OCI-LY7 (cell line): ENCODE measurements at regions not wholly inside any gene's neighbourhood (a gene's known extent, or its start where the extent isn't known, plus 50 kb on each side); places are given as distances from the start of the nearest gene placed in this dataset.

Experiments
- BruUV-seq: library from RNA; stranded (reverse); fragments of 400-500 nt; replicated peaks from 2 replicates; lab custom pipeline; 2021; lab: Mats Ljungman, UMichigan
- CTCF ChIA-PET: fragments of 300-600 bp; sonication (Branson Sonifier 250); formaldehyde crosslinking; loops from one replicate; lab custom pipeline; 2022; ENCODE audit warnings: antibody characterized with exemption; ENCODE audit not compliant: unreplicated experiment; lab: Charles Lee
- POLR2A ChIA-PET: fragments of 300-600 bp; sonication (Branson Sonifier 250); formaldehyde crosslinking; loops from one replicate; lab custom pipeline; 2022; ENCODE audit warnings: antibody characterized with exemption; lab: Charles Lee
- DNase-seq: peaks from one replicate; pipeline ENCODE4 v3.0.0-alpha.2; 2015; ENCODE audit warnings: low spot score
- H2AFZ ChIP-seq: fragments of 200-600 bp; sonication (generic), shearing (Covaris generic); 2 replicates; pipeline ENCODE4 v1.6.1; 2014; ENCODE audit warnings: mild to moderate bottlenecking, antibody characterized with exemption, low read length, moderate library complexity
- H3K27ac ChIP-seq: fragments of 200-600 bp; sonication (generic); 2 replicates; pipeline ENCODE4 v1.5.1; 2014; ENCODE audit warnings: mixed run types, low read depth, mild to moderate bottlenecking, moderate library complexity, low read length, inconsistent platforms; ENCODE audit not compliant: poor library complexity, severe bottlenecking
- H3K36me3 ChIP-seq: fragments of 200-600 bp; sonication (generic); 2 replicates; pipeline ENCODE4 v1.6.1; 2014; ENCODE audit warnings: mild to moderate bottlenecking, antibody characterized with exemption, low read length, moderate library complexity, mixed read lengths; ENCODE audit not compliant: insufficient read depth
- H3K4me1 ChIP-seq: fragments of 200-600 bp; sonication (generic); 2 replicates; pipeline ENCODE4 v1.5.1; 2014; ENCODE audit warnings: mild to moderate bottlenecking, low read length; ENCODE audit not compliant: insufficient read depth, poor library complexity, severe bottlenecking
- H3K4me2 ChIP-seq: fragments of 200-600 bp; sonication (generic); 2 replicates; pipeline ENCODE4 v1.6.1; 2014; ENCODE audit warnings: mild to moderate bottlenecking, low read length
- H3K4me3 ChIP-seq: fragments of 200-600 bp; sonication (generic); 2 replicates; pipeline ENCODE4 v1.5.1; 2014; ENCODE audit warnings: mild to moderate bottlenecking, low read depth, low read length; ENCODE audit not compliant: poor library complexity, severe bottlenecking
- H3K79me2 ChIP-seq: fragments of 200-600 bp; sonication (generic); 2 replicates; pipeline ENCODE4 v1.6.1; 2016; ENCODE audit warnings: low read depth, mild to moderate bottlenecking, low read length, moderate library complexity, mixed read lengths; ENCODE audit not compliant: insufficient read depth
- H3K9me2 ChIP-seq: fragments of 200-600 bp; sonication (generic); 2 replicates; pipeline ENCODE4 v1.6.1; 2016; ENCODE audit warnings: mild to moderate bottlenecking, low read length, mixed read lengths; ENCODE audit not compliant: insufficient read depth
- H3K9me3 ChIP-seq: fragments of 200-600 bp; sonication (generic); 2 replicates; pipeline ENCODE4 v1.6.1; 2014; ENCODE audit warnings: mild to moderate bottlenecking, mixed run types, low read length, mixed read lengths
- H4K20me1 ChIP-seq: fragments of 200-600 bp; sonication (generic); 2 replicates; pipeline ENCODE4 v1.6.1; 2014; ENCODE audit warnings: mild to moderate bottlenecking, antibody characterized with exemption, low read length, moderate library complexity, mixed read lengths; ENCODE audit not compliant: insufficient read depth
- CTCF ChIP-seq: fragments of 200-600 bp; sonication (generic); conservative IDR thresholded peaks from 2 replicates; pipeline ENCODE4 v1.5.1; 2014; ENCODE audit warnings: mild to moderate bottlenecking, antibody characterized with exemption, low read length, moderate library complexity, mixed read lengths
- EZH2phosphoT487 ChIP-seq: fragments of 200-600 bp; sonication (generic); IDR thresholded peaks from 2 replicates; pipeline ENCODE4 v1.6.1; 2018; ENCODE audit warnings: low read depth, borderline replicate concordance, mild to moderate bottlenecking, mixed run types, antibody characterized with exemption, low read length, moderate library complexity, mixed read lengths
- intact Hi-C: fragments of 100-400 bp; cut with micrococcal nuclease; formaldehyde crosslinking; loops from one replicate; pipeline ENCODE4 v1.10.0; 2022; ENCODE audit not compliant: unreplicated experiment

GRCh38 chr16:59195242-59195641 lies 461.1 kb upstream of the GOT2 start:
- no peaks in the 10 kb centered on the region for H3K9me3 ChIP-seq
- no peaks in the 10 kb centered on the region for H3K79me2 ChIP-seq
- no peak overlapping the region for H3K4me3 ChIP-seq
- H2AFZ ChIP-seq, result no peak overlapping the region
- no peaks in the 10 kb centered on the region for H3K4me1 ChIP-seq
- no peak for DNase-seq
- POLR2A ChIA-PET, result no interaction called here
- H3K36me3 ChIP-seq, result no peaks in the 10 kb centered on the region
- H3K27ac ChIP-seq, result no peak overlapping the region
- TF ChIP-seq EZH2phosphoT487 (no peak), CTCF (no peak)
- no peaks in the 10 kb centered on the region for H4K20me1 ChIP-seq
- CTCF ChIA-PET, result no interaction called here
- H3K4me2 ChIP-seq, result no peak overlapping the region
- BruUV-seq, result no TSS peak
- intact Hi-C loops, result no loop called here
- H3K9me2 ChIP-seq, result no peaks in the 10 kb centered on the region

- POLR2A ChIA-PET, result no interaction called here
- Histone ChIP-seq H3K27ac (no peak overlapping the region), H3K9me3 (no peaks in the 10 kb centered on the region), H3K79me2 (no peaks in the 10 kb centered on the region), H3K4me1 (no peaks in the 10 kb centered on the region), H3K4me2 (no peak overlapping the region), H2AFZ (no peak overlapping the region), H3K4me3 (no peak overlapping the region), H4K20me1 (no peaks in the 10 kb centered on the region), H3K36me3 (no peaks in the 10 kb centered on the region), H3K9me2 (no peaks in the 10 kb centered on the region)
- DNase-seq, result no peak
- BruUV-seq, result no TSS peak
- no peak for TF ChIP-seq EZH2phosphoT487
- TF ChIP-seq CTCF, result no peak
- CTCF ChIA-PET, result no interaction called here
- intact Hi-C loops, result no loop called here
Measured at GRCh38 chr16:59193637-59194036, 459.5 kb upstream of the GOT2 start.

- Histone ChIP-seq H3K36me3 (no peaks in the 10 kb centered on the region), H2AFZ (no peak overlapping the region), H3K4me1 (no peaks in the 10 kb centered on the region), H3K4me3 (no peak overlapping the region), H3K9me3 (no peaks in the 10 kb centered on the region), H3K9me2 (no peaks in the 10 kb centered on the region), H3K4me2 (no peak overlapping the region), H4K20me1 (no peaks in the 10 kb centered on the region), H3K27ac (no peak overlapping the region), H3K79me2 (no peaks in the 10 kb centered on the region)
- POLR2A ChIA-PET, result no interaction called here
- TF ChIP-seq EZH2phosphoT487, result no peak
- TF ChIP-seq CTCF, result peak; percentile 72
- intact Hi-C loops, result no loop called here
- peak; percentile 10 for DNase-seq
- BruUV-seq, result no TSS peak
- CTCF ChIA-PET, result no interaction called here
Measured at GRCh38 chr16:59192551-59193199, 458.6 kb upstream of the GOT2 start.
